GM12892 (cell line): ENCODE measurements at regions not wholly inside any gene's neighbourhood (a gene's known extent, or its start where the extent isn't known, plus 50 kb on each side); places are given as distances from the start of the nearest gene placed in this dataset.
"Not testable (repeated sequence)": the region's sequence is repeated elsewhere in the genome, so short reads cannot be mapped to it uniquely, and the experiment has no call there.

ENCODE experiments used
- DNase-seq: peaks from one replicate; pipeline ENCODE4 v3.0.0; 2011; ENCODE audit not compliant: insufficient read length
- FAIRE-seq: peaks from 2 replicates; lab custom pipeline; 2011; peaks lifted over from hg19 to GRCh38; lab: Jason Lieb, UNC
- POLR2A ChIP-seq: IDR thresholded peaks from 2 replicates; pipeline ENCODE4 v1.6.1; 2011; ENCODE audit warnings: low read depth, low read length, control low read depth
- POLR2AphosphoS5 ChIP-seq: IDR thresholded peaks from 2 replicates; pipeline ENCODE4 v1.6.1; 2011; ENCODE audit warnings: low read depth, low read length, control low read depth
- TAF1 ChIP-seq: IDR thresholded peaks from 2 replicates; pipeline ENCODE4 v1.6.1; 2011; ENCODE audit warnings: low read depth, mild to moderate bottlenecking, control low read depth, low read length, borderline replicate concordance

DNA sequence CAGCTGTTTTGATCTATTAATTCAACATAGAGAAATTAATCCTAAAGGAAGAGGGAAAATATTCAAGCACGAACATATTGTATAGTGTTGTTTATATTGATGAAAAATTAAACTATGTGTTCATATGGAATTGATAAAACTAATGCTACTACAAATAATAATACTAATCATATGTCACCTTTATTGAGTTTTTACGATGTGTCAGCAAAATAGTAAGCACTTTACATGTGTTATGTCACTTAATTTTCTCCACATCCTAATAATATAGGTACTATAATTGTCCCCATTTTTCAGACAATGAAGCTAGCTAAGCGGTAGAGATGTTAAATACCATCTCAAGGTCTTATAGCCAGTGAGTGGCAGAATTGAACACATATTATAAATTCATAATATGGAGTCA, 2008.5 kb upstream of the WWC1 start:
- TF ChIP-seq POLR2A (no peak), TAF1 (no peak), POLR2AphosphoS5 (no peak)
- DNase-seq = no peak
- no peak for FAIRE-seq

DNA sequence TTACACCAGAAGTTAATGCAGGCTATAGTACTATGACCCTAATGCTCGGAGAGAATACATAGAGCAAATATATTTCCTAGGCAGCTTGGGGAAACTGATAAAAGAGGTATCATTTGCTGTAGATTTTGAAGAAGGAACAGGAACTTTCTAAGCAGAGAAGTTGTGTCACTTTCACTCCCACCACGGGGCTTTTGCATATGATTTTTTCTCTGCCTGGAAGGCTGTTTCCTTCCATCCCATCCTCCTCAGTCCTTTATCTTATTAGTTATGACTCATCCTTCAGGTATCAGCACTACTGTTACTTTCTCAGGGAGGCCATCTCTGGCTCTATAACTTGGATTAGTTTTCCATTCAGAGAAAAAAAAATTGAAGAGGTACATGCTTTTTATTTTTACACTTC, 2006.1 kb upstream of the WWC1 start:
- FAIRE-seq = no peak
- DNase-seq = no peak
- no peak for TF ChIP-seq POLR2AphosphoS5
- no peak for TF ChIP-seq TAF1
- TF ChIP-seq POLR2A = no peak

DNA sequence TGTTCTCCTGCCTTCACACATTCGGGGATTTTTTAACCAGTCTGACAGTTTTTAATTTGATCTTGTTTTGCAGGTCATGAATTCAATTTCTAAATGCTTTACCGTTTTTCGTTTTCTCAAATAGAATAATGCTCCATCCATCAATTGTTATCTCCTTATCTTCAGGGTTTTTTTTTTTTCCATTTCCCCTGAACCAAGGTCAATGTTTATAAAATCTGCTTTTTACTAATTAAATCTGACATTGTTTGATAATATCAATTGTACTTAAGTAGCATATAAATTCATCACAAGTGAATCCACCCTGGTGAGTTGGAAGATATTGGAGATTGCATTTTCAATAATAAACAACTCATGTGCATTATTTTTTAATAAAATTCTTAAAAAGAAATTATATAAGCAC, 2004.6 kb upstream of the WWC1 start:
- no peak for DNase-seq
- FAIRE-seq = no peak
- no peak for TF ChIP-seq POLR2A
- TF ChIP-seq POLR2AphosphoS5 = no peak
- no peak for TF ChIP-seq TAF1

- no peak for TF ChIP-seq POLR2AphosphoS5
- TF ChIP-seq TAF1 = no peak
- no peak for TF ChIP-seq POLR2A
- no peak for DNase-seq
- FAIRE-seq = no peak
These were observed 2003.6 kb upstream of the WWC1 start for GRCh38 chr5:166287866-166288265.

- DNase-seq, FAIRE-seq: not testable (repeated sequence)
These were observed 1999.6 kb upstream of the WWC1 start for GRCh38 chr5:166291800-166292199.

GRCh38 chr5:166293892-166294291, 1997.6 kb upstream of the WWC1 start:
- TF ChIP-seq POLR2A (no peak), TAF1 (no peak), POLR2AphosphoS5 (no peak)
- DNase-seq = no peak
- no peak for FAIRE-seq

DNA sequence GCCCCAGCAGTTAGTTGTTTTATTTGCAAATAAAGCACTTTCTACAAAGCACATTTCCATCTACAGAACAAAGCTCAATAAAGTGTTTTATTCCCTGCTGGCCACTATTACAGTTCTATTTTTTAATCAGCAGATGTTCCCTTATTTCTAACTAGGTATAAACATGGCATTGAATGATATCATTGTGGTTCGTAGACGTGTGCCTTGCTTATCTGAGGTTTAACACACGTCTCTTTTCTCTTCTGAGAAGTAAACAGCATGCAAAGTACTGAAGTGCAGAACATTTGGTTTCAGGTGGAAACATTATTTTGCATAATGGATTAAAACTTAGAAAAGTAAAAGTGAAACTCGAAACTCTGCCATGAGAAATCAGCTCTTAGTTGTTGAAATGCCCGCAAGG, 1989.3 kb upstream of the WWC1 start:
- DNase-seq = no peak
- no peak for FAIRE-seq
- no peak for TF ChIP-seq POLR2A
- no peak for TF ChIP-seq TAF1
- TF ChIP-seq POLR2AphosphoS5 = no peak

DNA sequence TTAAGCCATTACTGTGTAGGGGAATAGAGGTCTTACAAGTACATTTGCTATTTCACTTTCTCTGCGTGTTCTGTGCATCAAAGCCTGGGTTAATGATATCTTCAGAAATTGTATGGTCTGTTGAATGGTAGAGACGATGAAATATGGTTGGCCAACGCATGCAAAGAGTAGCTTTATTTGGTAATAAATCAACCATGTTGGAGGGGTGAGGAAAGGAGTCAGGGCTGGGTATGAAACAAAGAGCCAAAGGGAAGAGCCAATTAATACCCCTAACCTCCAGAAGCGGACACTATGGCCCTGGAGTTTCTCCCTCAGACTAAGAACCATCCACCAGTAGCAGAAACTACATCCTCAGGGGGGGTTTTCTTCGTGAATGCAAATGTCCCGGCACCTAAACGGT, 1974.0 kb upstream of the WWC1 start:
- TF ChIP-seq POLR2AphosphoS5 = no peak
- no peak for TF ChIP-seq POLR2A
- TF ChIP-seq TAF1 = no peak
- no peak for FAIRE-seq
- no peak for DNase-seq

DNA sequence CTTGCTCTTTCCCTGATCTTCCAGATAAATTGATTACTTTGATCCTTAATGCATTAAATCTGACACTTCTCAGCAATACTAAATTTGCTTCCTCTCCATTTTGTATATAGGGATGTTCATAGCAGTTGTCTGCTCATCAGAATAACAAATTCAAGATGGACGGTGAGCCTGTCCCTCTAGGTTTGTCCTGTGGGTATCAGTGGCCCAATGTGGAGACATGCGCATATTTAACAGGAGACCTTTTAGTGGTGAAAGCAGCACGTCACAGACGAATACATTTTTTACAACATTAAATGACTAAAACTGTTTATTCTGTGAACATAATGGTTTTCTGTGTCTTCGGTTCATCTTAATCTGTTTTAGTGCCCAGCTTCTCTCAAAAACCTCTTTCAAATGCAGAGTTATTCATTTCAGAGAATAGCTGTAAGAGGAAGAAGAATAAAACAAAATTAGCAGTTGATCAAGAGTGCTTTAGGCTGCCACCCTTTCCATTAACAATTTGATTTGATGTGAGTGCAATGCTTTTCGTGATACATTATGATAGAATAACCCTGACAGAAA, 1970.4 kb upstream of the WWC1 start:
- DNase-seq = no peak
- no peak for TF ChIP-seq TAF1
- TF ChIP-seq POLR2AphosphoS5 = no peak
- no peak for TF ChIP-seq POLR2A
- FAIRE-seq = no peak

DNA sequence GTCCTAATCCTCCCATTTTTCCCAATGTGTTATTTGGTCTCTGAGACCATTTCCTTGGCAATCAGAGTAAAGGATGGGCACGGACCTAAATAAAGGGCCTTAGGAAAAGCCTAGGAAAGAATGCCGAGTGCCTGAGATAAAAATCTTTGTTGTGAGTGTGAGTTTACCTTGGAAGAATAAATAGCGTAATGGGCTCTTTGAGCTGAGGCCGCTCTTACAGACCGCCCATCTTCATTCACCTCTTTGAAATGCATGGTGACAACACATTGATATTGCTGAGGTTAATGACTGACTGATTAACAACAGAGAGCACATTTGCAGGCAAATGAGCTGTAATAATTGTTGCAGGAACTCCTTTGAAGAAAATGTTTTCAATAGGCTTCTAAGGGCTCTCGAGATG, 1967.1 kb upstream of the WWC1 start:
- TF ChIP-seq TAF1 (no peak), POLR2A (no peak), POLR2AphosphoS5 (no peak)
- FAIRE-seq = no peak
- no peak for DNase-seq

DNA sequence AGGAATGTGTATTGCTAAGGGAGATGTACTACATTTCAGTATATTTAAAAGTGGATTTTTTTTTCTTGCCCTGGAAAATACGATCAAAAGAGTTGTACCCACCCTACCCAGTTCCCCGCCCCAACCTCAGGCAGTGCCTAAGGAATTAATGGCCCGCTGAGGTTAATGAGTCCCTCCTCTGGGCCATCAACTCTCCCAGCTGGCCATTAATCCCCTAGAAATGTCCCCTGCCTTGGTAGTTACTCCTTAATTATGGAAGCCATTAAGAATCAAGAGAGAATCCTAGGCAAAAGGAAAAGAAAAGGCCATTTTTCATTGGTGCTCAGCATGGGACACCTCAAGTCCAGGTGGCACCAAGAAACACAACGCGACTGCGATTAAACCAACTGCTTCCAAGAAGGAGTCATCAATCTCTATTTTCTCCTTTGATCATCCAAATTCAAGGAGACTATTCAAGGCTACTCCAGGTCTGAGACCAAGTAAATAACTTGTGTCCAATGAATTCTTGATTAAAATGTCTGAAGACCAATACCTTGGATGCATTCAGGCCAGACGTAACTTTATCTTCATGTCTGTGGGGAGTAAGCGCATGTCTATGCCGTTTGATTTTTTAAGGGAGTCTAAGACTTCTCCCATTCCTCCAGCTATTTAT, 1962.2 kb upstream of the WWC1 start:
- DNase-seq (no peak), FAIRE-seq (no peak)
- TF ChIP-seq TAF1 (no peak), POLR2A (no peak), POLR2AphosphoS5 (no peak)

DNA sequence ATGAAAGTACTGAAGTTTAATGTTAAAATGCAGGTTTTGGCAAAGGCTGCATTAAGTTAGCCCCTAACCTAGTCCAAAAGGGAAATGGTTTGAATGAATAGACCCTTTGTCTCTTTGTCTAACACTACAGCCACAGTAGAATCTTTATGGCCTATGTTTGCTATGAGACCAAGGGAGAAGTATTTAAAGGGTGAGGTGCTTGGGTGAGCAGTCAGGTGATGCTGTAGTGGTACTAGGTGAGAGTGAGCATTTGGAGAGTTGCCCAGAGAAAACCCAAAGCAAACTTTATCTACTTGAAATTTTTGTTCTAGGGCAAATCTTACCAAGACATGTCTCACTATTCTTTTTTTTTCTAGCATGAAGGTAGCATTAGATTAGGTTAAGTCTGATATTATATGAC, 1961.4 kb upstream of the WWC1 start:
- no peak for FAIRE-seq

More for the DNA sequence above, 1961.4 kb upstream of the WWC1 start:
- DNase-seq = no peak
- no peak for TF ChIP-seq TAF1
- no peak for TF ChIP-seq POLR2A
